ENCODE measurements at regions not wholly inside any gene's neighbourhood (a gene's known extent, or its start where the extent isn't known, plus 50 kb on each side); places are given as distances from the start of the nearest gene placed in this dataset.

- no peaks in the 10 kb centered on the region for H3K9me3 ChIP-seq
- no peak overlapping the region for H3K27ac ChIP-seq
- no peaks in the 10 kb centered on the region for H3K27me3 ChIP-seq
- intact Hi-C loops (cut with DNase I), result no loop called here
- DNase-seq, result no peak
- no peak overlapping the region for H3K4me3 ChIP-seq (replicated peaks in 1 of 3)
- TF ChIP-seq CTCF (IDR thresholded peaks at IDR 0.05), result no peak
- TF ChIP-seq POLR2A (IDR thresholded peaks at IDR 0.05), result no peak
- H3K4me1 ChIP-seq, result no peaks in the 10 kb centered on the region
- WGBS, 2 donors, result 89 to 91% methylated on average over 5 of the region's 5 CpGs
- H3K36me3 ChIP-seq, result no peaks in the 10 kb centered on the region
Observed at GRCh38 chr17:63337579-63337978, 108.5 kb downstream of the CYB561 start.

DNA sequence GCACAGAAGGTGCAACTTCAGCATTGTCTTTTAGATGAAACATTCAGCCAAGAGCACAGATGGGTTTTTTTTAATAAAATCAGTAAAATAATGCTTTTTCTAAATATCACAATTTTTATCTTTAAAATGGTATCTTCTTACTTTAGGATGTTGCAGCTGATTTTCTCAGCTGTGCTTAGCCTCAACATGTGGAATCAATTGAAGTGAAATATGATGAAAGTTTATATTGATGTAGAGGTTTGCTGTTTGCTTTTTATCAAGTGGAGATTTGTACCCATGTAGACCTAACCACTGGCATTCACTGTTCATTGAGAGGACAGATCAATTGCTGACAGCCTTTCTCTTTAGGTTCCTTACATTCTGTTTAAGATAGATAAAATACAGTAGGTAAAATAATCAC is 107.8 kb downstream of the CYB561 start:
- Histone ChIP-seq H3K9me3 (no peaks in the 10 kb centered on the region), H3K27me3 (no peaks in the 10 kb centered on the region), H3K36me3 (no peaks in the 10 kb centered on the region), H3K4me1 (no peaks in the 10 kb centered on the region), H3K27ac (no peak overlapping the region), H3K4me3 (replicated peaks in 1 of 3) (no peak overlapping the region)
- intact Hi-C loops (cut with DNase I), result no loop called here
- no peak for TF ChIP-seq POLR2A (IDR thresholded peaks at IDR 0.05)
- no peak for TF ChIP-seq CTCF (IDR thresholded peaks at IDR 0.05)
- DNase-seq, result no peak

DNA sequence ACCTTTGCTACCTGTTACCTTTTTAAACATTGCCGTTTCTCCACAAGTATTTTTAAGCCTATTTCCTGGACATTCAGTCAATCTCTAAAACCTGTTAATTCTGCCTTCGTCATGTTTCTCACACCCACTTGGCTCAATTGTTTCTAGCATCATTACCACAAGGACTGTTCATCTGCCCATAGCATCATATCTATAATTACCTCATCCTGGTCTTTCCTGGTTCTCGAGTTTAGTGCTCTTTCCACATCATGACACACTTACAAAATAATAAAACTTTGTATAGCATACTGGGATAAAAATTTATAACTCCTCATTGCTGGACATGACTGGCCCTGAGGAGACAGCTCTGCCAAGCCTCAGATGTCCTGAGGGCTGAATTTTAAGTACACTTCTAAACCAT is 104.8 kb downstream of the CYB561 start:
- Histone ChIP-seq H3K9me3 (no peaks in the 10 kb centered on the region), H3K4me1 (no peaks in the 10 kb centered on the region), H3K27me3 (no peaks in the 10 kb centered on the region), H3K27ac (no peak overlapping the region), H3K36me3 (no peaks in the 10 kb centered on the region), H3K4me3 (replicated peaks in 1 of 3) (no peak overlapping the region)
- intact Hi-C loops (cut with DNase I), result no loop called here
- DNase-seq, result no peak
- no peak for TF ChIP-seq CTCF (IDR thresholded peaks at IDR 0.05)
- TF ChIP-seq POLR2A (IDR thresholded peaks at IDR 0.05), result no peak
- WGBS, 2 donors, result 95 to 96% methylated on average over 3 of the region's 3 CpGs

GRCh38 chr17:63344383-63344782 is 101.7 kb downstream of the CYB561 start:
- Histone ChIP-seq H3K9me3 (no peaks in the 10 kb centered on the region), H3K4me3 (replicated peaks in 1 of 3) (no peak overlapping the region), H3K27me3 (no peaks in the 10 kb centered on the region), H3K27ac (no peak overlapping the region), H3K36me3 (no peaks in the 10 kb centered on the region), H3K4me1 (peaks cover 4% of the 10 kb centered on the region in 2 donors)
- no peak for TF ChIP-seq POLR2A (IDR thresholded peaks at IDR 0.05)
- no peak for TF ChIP-seq CTCF (IDR thresholded peaks at IDR 0.05)
- DNase-seq, result no peak
- intact Hi-C loops (cut with DNase I), result no loop called here
- 93 to 98% methylated on average over 1 of the region's 1 CpG for WGBS, 2 donors

DNA sequence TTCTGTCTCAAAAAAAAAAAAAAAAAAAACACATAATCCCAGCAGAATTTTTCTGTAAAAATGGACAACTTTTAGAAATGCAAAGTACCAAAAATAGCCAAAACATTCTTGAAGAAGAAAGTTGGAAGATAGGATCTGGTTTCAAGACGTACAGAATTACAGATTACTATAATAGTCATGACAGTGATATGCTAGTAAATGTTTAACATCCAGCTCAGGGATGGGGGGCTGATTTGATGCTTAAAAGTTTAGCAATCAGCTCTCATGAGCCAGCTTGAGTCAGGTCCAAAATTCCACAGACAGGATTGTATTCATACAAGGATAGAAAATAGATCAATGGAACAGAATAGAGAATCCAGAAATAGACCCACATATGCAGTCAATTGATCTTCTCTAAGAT is 100.5 kb downstream of the CYB561 start:
- TF ChIP-seq CTCF (IDR thresholded peaks at IDR 0.05), result no peak
- TF ChIP-seq POLR2A (IDR thresholded peaks at IDR 0.05), result no peak
- intact Hi-C loops (cut with DNase I), result no loop called here
- Histone ChIP-seq H3K4me1 (peaks cover 9% of the 10 kb centered on the region in 2 donors), H3K36me3 (no peaks in the 10 kb centered on the region), H3K27me3 (no peaks in the 10 kb centered on the region), H3K27ac (no peak overlapping the region), H3K4me3 (replicated peaks in 1 of 3) (no peak overlapping the region), H3K9me3 (no peaks in the 10 kb centered on the region)
- WGBS, 2 donors, result 88 to 95% methylated on average over 1 of the region's 1 CpG
- DNase-seq, result no peak

Data from thyroid gland (tissue), 4 donors.